C4-2B (cell line): ENCODE measurements at regions not wholly inside any gene's neighbourhood (a gene's known extent, or its start where the extent isn't known, plus 50 kb on each side); places are given as distances from the start of the nearest gene placed in this dataset.

Source experiments
- ZFX ChIP-seq: fragments of 450-650 bp; IDR thresholded peaks from 2 replicates; pipeline ENCODE4 v1.6.1; 2017
- TF ChIP-seq, protein P1 (sequence below): fragments of 450-650 bp; conservative IDR thresholded peaks from 2 replicates; pipeline ENCODE4 v1.5.1; 2017; ENCODE audit warnings: mild to moderate bottlenecking

DNA sequence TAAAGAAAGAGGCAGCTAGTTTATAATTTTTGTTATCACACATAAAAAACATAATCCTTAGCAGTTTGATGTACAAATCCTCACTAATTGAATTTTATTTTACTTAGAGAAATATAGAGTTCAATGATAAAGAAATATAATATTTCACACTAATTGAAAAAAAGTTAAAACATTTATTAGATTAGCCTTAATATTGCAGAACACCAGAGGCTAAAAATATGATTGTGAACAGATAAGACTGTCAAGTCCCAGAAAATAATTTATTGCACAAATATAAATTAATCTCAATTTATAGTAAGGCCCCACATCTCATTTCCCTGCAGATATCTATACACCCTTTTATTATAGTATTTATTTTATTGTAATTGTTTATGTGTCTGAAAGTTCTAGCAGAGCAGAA, 690.8 kb upstream of the PHF14 start:
- TF ChIP-seq, protein P1, sequence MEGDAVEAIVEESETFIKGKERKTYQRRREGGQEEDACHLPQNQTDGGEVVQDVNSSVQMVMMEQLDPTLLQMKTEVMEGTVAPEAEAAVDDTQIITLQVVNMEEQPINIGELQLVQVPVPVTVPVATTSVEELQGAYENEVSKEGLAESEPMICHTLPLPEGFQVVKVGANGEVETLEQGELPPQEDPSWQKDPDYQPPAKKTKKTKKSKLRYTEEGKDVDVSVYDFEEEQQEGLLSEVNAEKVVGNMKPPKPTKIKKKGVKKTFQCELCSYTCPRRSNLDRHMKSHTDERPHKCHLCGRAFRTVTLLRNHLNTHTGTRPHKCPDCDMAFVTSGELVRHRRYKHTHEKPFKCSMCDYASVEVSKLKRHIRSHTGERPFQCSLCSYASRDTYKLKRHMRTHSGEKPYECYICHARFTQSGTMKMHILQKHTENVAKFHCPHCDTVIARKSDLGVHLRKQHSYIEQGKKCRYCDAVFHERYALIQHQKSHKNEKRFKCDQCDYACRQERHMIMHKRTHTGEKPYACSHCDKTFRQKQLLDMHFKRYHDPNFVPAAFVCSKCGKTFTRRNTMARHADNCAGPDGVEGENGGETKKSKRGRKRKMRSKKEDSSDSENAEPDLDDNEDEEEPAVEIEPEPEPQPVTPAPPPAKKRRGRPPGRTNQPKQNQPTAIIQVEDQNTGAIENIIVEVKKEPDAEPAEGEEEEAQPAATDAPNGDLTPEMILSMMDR, result no peak
- TF ChIP-seq ZFX, result no peak
